Skeletal muscle tissue (tissue), 3 donors: ENCODE measurements at regions not wholly inside any gene's neighbourhood (a gene's known extent, or its start where the extent isn't known, plus 50 kb on each side); places are given as distances from the start of the nearest gene placed in this dataset.

Source experiments
- H3K27ac ChIP-seq: one replicate; pipeline ENCODE4 v1.7.0; 2013; ENCODE audit warnings: mild to moderate bottlenecking, low read depth, low read length, inconsistent platforms
- H3K27me3 ChIP-seq, 3 donors: one replicate each; pipeline ENCODE4 v1.7.0; 2013; ENCODE audit warnings: low read length in 3 of 3; ENCODE audit not compliant: control insufficient read depth in 3 of 3, insufficient read depth in 3 of 3
- H3K36me3 ChIP-seq, 3 donors: one replicate each; pipeline ENCODE4 v1.7.0; 2013; ENCODE audit warnings: low read length in 3 of 3; ENCODE audit not compliant: control insufficient read depth in 3 of 3, insufficient read depth in 3 of 3
- H3K4me1 ChIP-seq, 3 donors: one replicate each; pipeline ENCODE4 v1.7.0; 2013; ENCODE audit warnings: low read length in 3 of 3, mild to moderate bottlenecking in 3 of 3; ENCODE audit not compliant: control insufficient read depth in 3 of 3, insufficient read depth in 3 of 3
- H3K4me3 ChIP-seq, 3 donors: one replicate each; pipeline ENCODE4 v1.7.0; 2013; ENCODE audit warnings: low read length in 3 of 3
- H3K9ac ChIP-seq, 3 donors: one replicate each; pipeline ENCODE4 v1.7.0; 2013; ENCODE audit warnings: low read length in 3 of 3, mild to moderate bottlenecking in 3 of 3, moderate library complexity in 2 of 3, low read depth in 1 of 3
- H3K9me3 ChIP-seq, 3 donors: one replicate each; pipeline ENCODE4 v1.7.0; 2013; ENCODE audit warnings: low read length in 3 of 3; ENCODE audit not compliant: control insufficient read depth in 3 of 3
- donor health status: Osteomylitis.

DNA sequence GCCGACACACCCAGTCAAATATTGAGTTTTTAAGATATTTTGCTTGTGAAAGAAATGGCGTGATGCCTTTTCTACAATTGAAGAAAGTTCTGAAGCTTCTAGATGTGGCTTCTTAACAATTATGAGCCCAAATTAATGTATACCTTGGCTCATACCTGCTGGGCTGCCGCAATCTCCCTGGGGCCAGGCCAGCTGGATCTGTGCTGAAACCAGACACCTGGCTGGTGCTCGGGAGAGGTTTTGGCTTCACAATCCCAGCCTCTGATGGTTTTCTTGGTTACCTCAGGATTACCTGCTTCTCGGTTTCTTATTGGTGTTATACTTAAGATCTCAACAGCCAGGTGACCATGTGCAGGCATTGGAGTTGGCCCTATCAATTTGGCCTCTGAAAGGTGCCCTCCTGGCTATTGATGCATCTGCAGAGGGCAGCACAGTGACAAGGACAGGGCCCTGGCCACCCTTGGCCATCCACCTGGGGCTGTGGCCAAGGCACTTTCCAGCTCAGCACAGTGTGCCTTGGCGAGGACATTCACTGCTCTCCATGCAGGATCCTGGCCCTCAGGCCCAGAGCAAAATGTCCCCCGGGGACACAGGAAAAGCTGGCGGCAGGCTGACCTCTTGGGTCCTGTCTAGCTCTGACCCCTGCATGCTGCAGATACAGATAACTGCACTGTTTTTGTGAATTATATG, 305.0 kb downstream of the ZNF536 start:
- no peaks in the 10 kb centered on the region for H3K36me3 ChIP-seq
- H3K4me3 ChIP-seq: no peak overlapping the region
- H3K9me3 ChIP-seq: no peaks in the 10 kb centered on the region
- H3K9ac ChIP-seq: no peak overlapping the region
- no peaks in the 10 kb centered on the region for H3K4me1 ChIP-seq
- H3K27ac ChIP-seq: no peak overlapping the region
- H3K27me3 ChIP-seq: peaks cover 0 to 17% (median 14%) of the 10 kb centered on the region in 3 donors

DNA sequence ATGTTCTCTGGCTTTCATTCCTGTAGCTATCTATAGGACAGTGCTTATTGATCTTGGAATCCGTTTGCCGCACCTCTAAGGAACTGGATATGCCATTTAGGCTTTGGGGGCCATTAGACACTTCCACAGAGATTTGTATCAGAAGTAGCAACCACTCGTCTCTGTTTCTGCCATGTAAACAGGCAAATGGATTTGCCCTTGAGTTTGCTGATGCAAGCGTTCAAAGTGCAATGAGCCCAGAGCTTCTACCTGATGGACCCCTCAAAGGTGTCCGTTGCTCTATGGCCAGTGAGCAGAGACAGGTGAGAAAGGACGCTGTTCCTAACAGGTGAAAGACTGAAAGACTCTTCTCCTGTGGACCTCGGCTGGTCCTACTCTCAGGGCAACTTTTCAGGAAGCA, 302.9 kb downstream of the ZNF536 start:
- no peaks in the 10 kb centered on the region for H3K36me3 ChIP-seq
- H3K27ac ChIP-seq: no peak overlapping the region
- H3K4me1 ChIP-seq: peaks cover 0 to 9% (median 4%) of the 10 kb centered on the region in 3 donors

DNA sequence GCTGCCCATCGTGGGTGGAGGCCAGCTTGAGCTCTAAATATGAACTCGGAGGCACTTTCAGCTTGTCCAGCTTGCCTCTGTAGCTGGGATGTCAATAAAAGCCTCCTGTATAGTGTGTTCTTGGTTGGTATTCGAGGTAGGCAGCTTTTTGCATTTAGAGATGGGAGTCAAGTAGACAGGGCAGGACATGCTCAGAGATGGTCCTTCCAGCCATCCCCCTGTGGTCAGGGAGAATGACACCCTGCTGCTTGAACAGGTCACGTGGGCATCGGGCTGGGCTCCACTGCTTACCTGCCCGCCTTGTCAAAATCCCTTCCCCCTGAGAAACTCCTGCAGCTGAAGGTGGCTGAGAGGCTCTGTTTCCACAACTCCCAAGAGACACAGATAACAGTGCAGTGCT, 302.5 kb downstream of the ZNF536 start:
- Histone ChIP-seq H3K27me3 (peaks cover 2 to 17% (median 11%) of the 10 kb centered on the region in 3 donors), H3K27ac (no peak overlapping the region), H3K36me3 (no peaks in the 10 kb centered on the region), H3K9ac (no peak overlapping the region), H3K4me3 (no peak overlapping the region), H3K4me1 (peaks cover 0 to 12% (median 4%) of the 10 kb centered on the region in 3 donors), H3K9me3 (no peaks in the 10 kb centered on the region)

More for the DNA sequence above, 302.9 kb downstream of the ZNF536 start:
- no peak overlapping the region for H3K9ac ChIP-seq
- H3K27me3 ChIP-seq: peaks cover 2 to 13% (median 8%) of the 10 kb centered on the region in 3 donors
- no peaks in the 10 kb centered on the region for H3K9me3 ChIP-seq
- H3K4me3 ChIP-seq: no peak overlapping the region

DNA sequence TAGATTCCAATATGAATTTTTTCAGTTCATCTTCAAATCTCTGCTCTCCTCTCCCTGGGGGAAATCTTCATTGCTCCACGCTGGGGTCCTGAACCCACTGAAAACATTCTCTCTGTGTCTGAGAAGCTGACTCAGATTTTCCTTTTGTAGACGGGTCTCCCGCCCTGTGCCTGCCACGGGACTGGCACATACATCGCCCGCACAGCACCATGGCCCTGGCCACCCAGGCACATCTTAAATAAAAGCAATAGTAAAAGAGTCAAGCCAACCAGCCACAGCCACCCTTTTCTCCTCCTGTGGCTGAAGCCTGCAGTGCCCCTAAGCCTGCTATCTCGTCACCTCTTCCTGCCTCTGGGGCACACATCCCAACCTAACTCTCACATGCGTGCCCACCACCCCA, 301.2 kb downstream of the ZNF536 start:
- no peak overlapping the region for H3K9ac ChIP-seq
- no peaks in the 10 kb centered on the region for H3K9me3 ChIP-seq
- no peak overlapping the region for H3K4me3 ChIP-seq
- H3K27ac ChIP-seq: no peak overlapping the region
- peaks cover 0 to 16% (median 7%) of the 10 kb centered on the region in 3 donors for H3K4me1 ChIP-seq
- H3K36me3 ChIP-seq: no peaks in the 10 kb centered on the region
- peaks cover 12 to 26% (median 16%) of the 10 kb centered on the region in 3 donors for H3K27me3 ChIP-seq

DNA sequence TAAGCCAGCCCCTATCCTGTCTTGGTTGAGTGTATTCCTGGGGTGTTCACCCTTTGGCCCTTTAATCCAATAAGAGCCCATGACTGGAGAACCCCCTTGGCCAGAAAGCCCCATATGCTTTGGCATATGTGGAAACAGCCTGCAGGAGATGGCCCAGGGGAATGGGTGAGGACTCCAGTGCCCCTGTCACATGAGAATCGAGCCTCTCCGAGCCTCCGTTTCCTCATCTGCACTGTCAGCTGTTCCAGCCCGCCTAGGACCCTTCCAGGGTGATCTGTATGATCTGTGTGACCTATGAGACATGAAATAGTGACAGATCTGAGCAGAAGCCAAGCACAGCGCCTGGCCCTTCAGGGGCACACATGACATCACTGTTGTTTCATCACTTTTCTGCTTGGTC, 300.7 kb downstream of the ZNF536 start:
- no peak overlapping the region for H3K4me3 ChIP-seq
- H3K36me3 ChIP-seq: no peaks in the 10 kb centered on the region
- no peak overlapping the region for H3K9ac ChIP-seq
- H3K27me3 ChIP-seq: peaks cover 12 to 28% (median 19%) of the 10 kb centered on the region in 3 donors
- H3K9me3 ChIP-seq: no peaks in the 10 kb centered on the region
- H3K27ac ChIP-seq: no peak overlapping the region
- peaks cover 0 to 16% (median 7%) of the 10 kb centered on the region in 3 donors for H3K4me1 ChIP-seq

DNA sequence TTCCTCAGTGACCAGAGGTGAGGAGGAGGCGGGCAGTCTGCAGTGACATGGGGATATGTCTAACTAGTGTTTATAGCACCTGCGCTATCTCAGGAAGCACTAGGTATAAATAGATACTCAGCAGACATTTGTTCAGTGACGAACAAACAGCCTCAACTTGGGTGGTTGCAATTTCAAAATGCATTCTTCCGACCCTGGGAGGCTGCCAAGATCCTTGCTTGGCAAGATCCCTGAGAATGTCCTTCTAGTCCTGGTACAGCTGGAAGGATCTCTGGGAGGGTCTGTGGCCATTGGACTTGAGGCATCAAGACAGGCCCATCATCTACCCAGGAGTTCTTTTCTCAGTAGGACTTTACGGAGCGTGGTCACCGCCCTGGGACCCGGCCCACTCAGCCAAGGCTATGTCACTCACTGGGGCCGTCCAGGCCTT, 299.5 kb downstream of the ZNF536 start:
- Histone ChIP-seq H3K4me3 (no peak overlapping the region), H3K4me1 (peaks cover 0 to 16% (median 7%) of the 10 kb centered on the region in 3 donors), H3K9ac (no peak overlapping the region), H3K27me3 (peaks cover 15 to 28% (median 19%) of the 10 kb centered on the region in 3 donors), H3K27ac (no peak overlapping the region), H3K36me3 (no peaks in the 10 kb centered on the region), H3K9me3 (no peaks in the 10 kb centered on the region)

DNA sequence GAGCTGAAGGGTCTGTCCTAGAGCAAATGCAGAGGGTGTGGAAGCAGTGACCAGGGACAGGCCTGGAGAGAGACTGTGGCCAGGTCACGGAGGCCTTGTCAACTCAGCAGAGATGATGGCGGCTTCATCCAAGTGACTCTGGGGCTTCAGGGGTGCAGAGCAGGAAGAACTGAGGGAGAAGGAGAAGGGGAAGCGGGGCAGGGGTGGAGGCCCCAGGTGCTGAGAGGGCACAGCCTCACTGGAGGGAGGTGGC, 299.1 kb downstream of the ZNF536 start:
- Histone ChIP-seq H3K36me3 (no peaks in the 10 kb centered on the region), H3K9me3 (no peaks in the 10 kb centered on the region), H3K4me3 (no peak overlapping the region), H3K9ac (no peak overlapping the region), H3K27ac (no peak overlapping the region), H3K4me1 (peaks cover 0 to 16% (median 7%) of the 10 kb centered on the region in 3 donors), H3K27me3 (peaks cover 15 to 28% (median 19%) of the 10 kb centered on the region in 3 donors)

DNA sequence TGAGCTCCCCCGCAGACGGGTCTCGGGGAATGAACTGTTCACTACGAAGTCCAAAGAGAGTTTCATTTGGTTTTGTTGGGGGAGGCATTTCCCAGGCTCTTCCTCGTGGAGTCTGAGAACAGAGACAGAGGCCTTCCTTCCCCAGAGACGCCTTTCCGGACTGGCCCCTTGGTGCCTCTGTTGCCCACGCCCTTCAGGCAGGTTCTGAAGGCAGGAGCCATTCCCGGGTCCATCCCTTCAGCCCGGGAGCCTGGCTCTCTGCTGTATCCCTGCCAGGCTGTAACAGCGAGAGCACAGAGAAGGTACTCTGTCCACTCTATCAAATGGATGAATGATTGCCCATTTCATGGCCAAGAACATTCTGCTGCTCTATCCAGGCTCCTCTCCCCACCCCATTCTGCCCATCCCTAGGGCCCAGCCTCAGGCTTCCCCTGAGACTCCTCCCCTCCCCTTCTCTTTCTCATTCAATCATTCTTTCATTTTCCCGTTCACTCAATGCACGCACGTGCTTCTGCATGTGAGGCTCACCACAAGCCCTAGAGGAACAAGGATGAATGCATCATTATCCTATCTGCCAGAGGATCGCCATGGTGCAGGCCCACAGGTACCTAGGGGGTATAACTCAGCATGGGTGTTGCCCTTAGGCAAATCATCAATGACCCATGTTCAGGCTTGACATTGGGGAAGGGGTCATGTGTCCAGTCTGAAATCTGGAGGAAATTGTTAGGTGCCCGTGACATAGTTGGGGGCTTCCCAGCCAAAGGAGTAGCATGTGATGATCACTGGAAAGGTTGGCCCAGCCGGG, 298.6 kb downstream of the ZNF536 start:
- no peak overlapping the region for H3K4me3 ChIP-seq
- peaks cover 15 to 32% (median 19%) of the 10 kb centered on the region in 3 donors for H3K27me3 ChIP-seq
- H3K9me3 ChIP-seq: no peaks in the 10 kb centered on the region
- H3K27ac ChIP-seq: no peak overlapping the region
- peaks cover 0 to 16% (median 7%) of the 10 kb centered on the region in 3 donors for H3K4me1 ChIP-seq
- no peaks in the 10 kb centered on the region for H3K36me3 ChIP-seq
- no peak overlapping the region for H3K9ac ChIP-seq

GRCh38 chr19:30670011-30670329, 297.8 kb downstream of the ZNF536 start:
- Histone ChIP-seq H3K9ac (peak overlapping the region in 1 of 3 donors; percentile 9), H3K9me3 (no peaks in the 10 kb centered on the region), H3K4me1 (peaks cover 0 to 16% (median 7%) of the 10 kb centered on the region in 3 donors), H3K27me3 (peaks cover 17 to 35% (median 19%) of the 10 kb centered on the region in 3 donors), H3K4me3 (no peak overlapping the region), H3K36me3 (no peaks in the 10 kb centered on the region), H3K27ac (no peak overlapping the region)

GRCh38 chr19:30669329-30670010, 297.3 kb downstream of the ZNF536 start:
- H3K36me3 ChIP-seq: no peaks in the 10 kb centered on the region
- H3K9me3 ChIP-seq: no peaks in the 10 kb centered on the region
- peaks cover 0 to 19% (median 8%) of the 10 kb centered on the region in 3 donors for H3K4me1 ChIP-seq
- H3K9ac ChIP-seq: peak overlapping the region in 1 of 3 donors; percentile 57
- no peak overlapping the region for H3K27ac ChIP-seq
- H3K27me3 ChIP-seq: peaks cover 17 to 35% (median 19%) of the 10 kb centered on the region in 3 donors
- H3K4me3 ChIP-seq: peak overlapping the region in 1 of 3 donors; percentile 29
